ENCODE measurements at regions not wholly inside any gene's neighbourhood (a gene's known extent, or its start where the extent isn't known, plus 50 kb on each side); places are given as distances from the start of the nearest gene placed in this dataset.

DNA sequence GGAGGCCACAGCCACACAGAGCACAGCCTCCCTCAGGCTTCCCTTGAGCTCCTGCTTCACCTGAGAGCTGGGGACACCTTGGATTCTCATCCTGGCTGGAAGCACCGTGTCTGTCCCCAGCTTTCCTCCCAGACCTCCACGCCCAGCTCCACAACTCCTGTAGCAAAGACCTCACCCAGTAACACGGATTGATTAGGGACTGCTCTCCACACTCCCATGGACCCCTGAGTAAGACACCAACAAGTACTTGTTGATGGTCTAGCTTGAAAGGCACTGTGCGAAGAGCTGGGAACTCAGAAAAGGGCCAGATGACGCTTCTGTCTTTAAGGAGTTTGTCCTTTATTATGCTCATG lies 109.6 kb downstream of the DLL1 start (continued):
- no peak for TF ChIP-seq ZNF462 (CRISPR knock-in tag; IDR thresholded peaks at IDR 0.05)
- no peak for TF ChIP-seq CREB1 (CRISPR knock-in tag; IDR thresholded peaks at IDR 0.05; ENCODE audit: low read depth)
- no peak for TF ChIP-seq EZH2phosphoT487 (IDR thresholded peaks at IDR 0.05; ENCODE audit: unreplicated experiment)
- TF ChIP-seq NANOG (IDR thresholded peaks at IDR 0.05; ENCODE audit: borderline replicate concordance) = no peak
- TF ChIP-seq JUNB (IDR thresholded peaks at IDR 0.05; ENCODE audit: unreplicated experiment) = no peak

- H3K9me3 Mint-ChIP-seq = peaks cover 30% of the 10 kb centered on the region
- H3K27ac ChIP-seq (ENCODE audit: low read depth) = no peak overlapping the region
- H2AFZ ChIP-seq = no peak overlapping the region
- no peak overlapping the region for H3K27ac Mint-ChIP-seq
- peaks cover 5% of the 10 kb centered on the region for H3K36me3 Mint-ChIP-seq (ENCODE audit: low read depth)
- H4K20me1 ChIP-seq (replicated peaks; ENCODE audit: insufficient read depth) = no peaks in the 10 kb centered on the region
- no peak overlapping the region for H3K4me2 ChIP-seq
- H3K4me3 ChIP-seq = no peak overlapping the region
- no peak overlapping the region for H3K4me3 Mint-ChIP-seq
- no peaks in the 10 kb centered on the region for H3K9me2 ChIP-seq (ENCODE audit: insufficient read depth)
- ATAC-seq (no peak), DNase-seq (ENCODE audit: low spot score) (no peak)
- peaks cover 4% of the 10 kb centered on the region; the same call in 1 of the 2 replicates for H3F3A ChIP-seq (replicated peaks; ENCODE audit: low read depth)
- H3K79me2 ChIP-seq (replicated peaks; ENCODE audit: insufficient read depth) = no peaks in the 10 kb centered on the region
- H3K4me1 Mint-ChIP-seq = no peaks in the 10 kb centered on the region; the same call in 2 of the 3 replicates
- no peaks in the 10 kb centered on the region for H3K4me1 ChIP-seq (ENCODE audit: insufficient read depth)
- no peaks in the 10 kb centered on the region for H3K27me3 ChIP-seq (ENCODE audit: insufficient read depth)
- H3K27me3 Mint-ChIP-seq (ENCODE audit: insufficient read depth, low read depth, poor library complexity) = peaks cover 20% of the 10 kb centered on the region
- H3K36me3 ChIP-seq (ENCODE audit: insufficient read depth) = no peaks in the 10 kb centered on the region
- TF ChIP-seq JUNB (IDR thresholded peaks at IDR 0.05; ENCODE audit: unreplicated experiment) (no peak), POLR2AphosphoS5 (IDR thresholded peaks at IDR 0.05; ENCODE audit: low read depth) (no peak), ZNF462 (CRISPR knock-in tag; IDR thresholded peaks at IDR 0.05) (no peak), CTCF (conservative IDR thresholded peaks at IDR 0.05; ENCODE audit: low read depth in 2 of 2) (no peak), EZH2phosphoT487 (IDR thresholded peaks at IDR 0.05; ENCODE audit: unreplicated experiment) (no peak), CREB1 (CRISPR knock-in tag; IDR thresholded peaks at IDR 0.05; ENCODE audit: low read depth) (no peak)
Measured at GRCh38 chr6:170180671-170181337, 110.1 kb downstream of the DLL1 start.

Data from GM23338 (cell line).